Nephron (organoid): ENCODE measurements at regions not wholly inside any gene's neighbourhood (a gene's known extent, or its start where the extent isn't known, plus 50 kb on each side); places are given as distances from the start of the nearest gene placed in this dataset.

Experiments used
- H3K27ac Mint-ChIP-seq, 3 experiments: 2 replicates each; pipeline ENCODE4 v1.8.0; 2020; ENCODE audit warnings: mixed read lengths in 3 of 3, mild to moderate bottlenecking in 2 of 3, moderate library complexity in 1 of 3
- H3K27me3 Mint-ChIP-seq: 2 replicates; pipeline ENCODE4 v1.8.0; 2021; ENCODE audit warnings: low read depth, mild to moderate bottlenecking, moderate library complexity, mixed read lengths
- H3K36me3 Mint-ChIP-seq: 2 replicates; pipeline ENCODE4 v1.8.0; 2020; ENCODE audit warnings: low read depth, mixed read lengths
- H3K4me1 Mint-ChIP-seq: 2 replicates; pipeline ENCODE4 v1.8.0; 2020; ENCODE audit warnings: mixed read lengths
- H3K4me3 Mint-ChIP-seq, 3 experiments: 2 replicates each; pipeline ENCODE4 v1.8.0; 2020; ENCODE audit warnings: mild to moderate bottlenecking in 3 of 3, mixed read lengths in 3 of 3, moderate library complexity in 2 of 3
- H3K9me3 Mint-ChIP-seq: 2 replicates; pipeline ENCODE4 v1.8.0; 2020; ENCODE audit warnings: mixed read lengths
- TF ChIP-seq, protein P1 (sequence below), 3 experiments: fragments of 200-600 bp; sonication (generic); IDR thresholded peaks; one replicate each; pipeline ENCODE4 v1.5.0; 2021; ENCODE audit warnings: antibody characterized with exemption in 3 of 3; ENCODE audit not compliant: unreplicated experiment in 3 of 3

DNA sequence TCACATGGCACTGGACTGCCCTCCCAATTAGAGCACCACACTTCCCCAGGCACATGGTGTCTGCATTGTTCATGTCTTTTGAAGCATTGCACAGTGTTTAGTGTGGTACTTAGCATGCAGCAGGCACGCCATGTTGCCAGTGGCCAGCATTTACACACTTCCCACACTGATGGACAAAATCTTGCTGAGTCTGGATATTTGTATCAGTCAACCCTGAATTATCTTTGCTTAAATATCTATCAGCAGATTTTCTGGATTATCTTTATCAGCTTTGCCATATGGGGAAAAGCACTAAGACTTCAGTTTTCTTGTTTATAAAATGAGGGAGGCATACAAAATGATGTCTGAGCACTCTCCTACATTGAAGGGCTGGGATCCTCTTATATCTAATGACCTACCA is 416.0 kb upstream of the MMADHC start:
- H3K36me3 Mint-ChIP-seq: no peaks in the 10 kb centered on the region
- H3K4me3 Mint-ChIP-seq: no peak overlapping the region
- no peak overlapping the region for H3K27ac Mint-ChIP-seq
- TF ChIP-seq, protein P1, sequence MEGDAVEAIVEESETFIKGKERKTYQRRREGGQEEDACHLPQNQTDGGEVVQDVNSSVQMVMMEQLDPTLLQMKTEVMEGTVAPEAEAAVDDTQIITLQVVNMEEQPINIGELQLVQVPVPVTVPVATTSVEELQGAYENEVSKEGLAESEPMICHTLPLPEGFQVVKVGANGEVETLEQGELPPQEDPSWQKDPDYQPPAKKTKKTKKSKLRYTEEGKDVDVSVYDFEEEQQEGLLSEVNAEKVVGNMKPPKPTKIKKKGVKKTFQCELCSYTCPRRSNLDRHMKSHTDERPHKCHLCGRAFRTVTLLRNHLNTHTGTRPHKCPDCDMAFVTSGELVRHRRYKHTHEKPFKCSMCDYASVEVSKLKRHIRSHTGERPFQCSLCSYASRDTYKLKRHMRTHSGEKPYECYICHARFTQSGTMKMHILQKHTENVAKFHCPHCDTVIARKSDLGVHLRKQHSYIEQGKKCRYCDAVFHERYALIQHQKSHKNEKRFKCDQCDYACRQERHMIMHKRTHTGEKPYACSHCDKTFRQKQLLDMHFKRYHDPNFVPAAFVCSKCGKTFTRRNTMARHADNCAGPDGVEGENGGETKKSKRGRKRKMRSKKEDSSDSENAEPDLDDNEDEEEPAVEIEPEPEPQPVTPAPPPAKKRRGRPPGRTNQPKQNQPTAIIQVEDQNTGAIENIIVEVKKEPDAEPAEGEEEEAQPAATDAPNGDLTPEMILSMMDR (IDR thresholded peaks at IDR 0.05; ENCODE audit: unreplicated experiment in 3 of 3): no peak
- H3K4me1 Mint-ChIP-seq: no peaks in the 10 kb centered on the region
- H3K27me3 Mint-ChIP-seq: peaks cover 1% of the 10 kb centered on the region
- no peaks in the 10 kb centered on the region for H3K9me3 Mint-ChIP-seq

DNA sequence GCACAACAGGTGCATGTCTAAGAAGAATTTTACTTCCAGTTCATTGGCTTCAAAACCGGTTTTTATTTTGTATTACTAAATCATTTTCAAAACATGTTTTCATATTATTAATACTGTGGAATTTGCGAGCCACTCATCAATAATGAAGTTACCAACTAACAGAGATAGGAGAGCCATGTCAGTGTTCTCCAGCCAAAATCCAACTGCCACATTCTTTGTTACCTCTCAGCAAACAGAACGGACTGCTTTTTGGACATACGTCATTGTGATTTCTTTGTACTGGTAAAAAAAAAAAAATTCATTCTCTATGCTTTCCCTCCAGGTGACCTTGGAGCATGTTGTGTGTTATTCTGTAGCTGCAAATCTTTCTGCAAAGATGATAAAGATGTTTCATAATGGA is 414.2 kb upstream of the MMADHC start:
- no peak overlapping the region for H3K4me3 Mint-ChIP-seq
- H3K36me3 Mint-ChIP-seq: no peaks in the 10 kb centered on the region
- no peaks in the 10 kb centered on the region for H3K27me3 Mint-ChIP-seq
- TF ChIP-seq, protein P1 (IDR thresholded peaks at IDR 0.05; ENCODE audit: unreplicated experiment in 3 of 3): no peak
- no peak overlapping the region for H3K27ac Mint-ChIP-seq
- H3K4me1 Mint-ChIP-seq: no peaks in the 10 kb centered on the region
- H3K9me3 Mint-ChIP-seq: peaks cover 5% of the 10 kb centered on the region

DNA sequence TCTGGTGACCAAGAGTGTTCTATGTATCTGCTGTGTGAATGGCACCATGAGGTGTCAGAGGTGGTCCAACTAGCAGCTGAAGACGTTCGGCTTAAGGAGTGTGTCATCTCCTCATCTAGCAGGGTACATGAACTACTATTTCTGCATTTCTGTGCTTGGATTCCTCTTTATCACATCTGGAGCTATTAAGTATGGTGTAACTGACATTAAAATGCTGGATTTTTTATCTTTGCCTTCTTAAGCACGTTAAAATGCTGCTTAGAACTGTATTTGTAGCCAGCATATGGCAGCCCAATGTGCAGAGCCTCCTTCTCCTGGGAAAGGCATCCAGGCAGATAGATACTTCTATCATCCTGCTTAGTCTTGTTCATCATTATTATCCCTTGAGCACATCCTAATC is 409.3 kb upstream of the MMADHC start:
- Mint-ChIP-seq H3K4me1 (peaks cover 23% of the 10 kb centered on the region), H3K27ac (no peak overlapping the region), H3K27me3 (no peaks in the 10 kb centered on the region), H3K36me3 (no peaks in the 10 kb centered on the region), H3K9me3 (peaks cover 5% of the 10 kb centered on the region), H3K4me3 (no peak overlapping the region)
- TF ChIP-seq, protein P1 (IDR thresholded peaks at IDR 0.05; ENCODE audit: unreplicated experiment in 3 of 3): no peak

DNA sequence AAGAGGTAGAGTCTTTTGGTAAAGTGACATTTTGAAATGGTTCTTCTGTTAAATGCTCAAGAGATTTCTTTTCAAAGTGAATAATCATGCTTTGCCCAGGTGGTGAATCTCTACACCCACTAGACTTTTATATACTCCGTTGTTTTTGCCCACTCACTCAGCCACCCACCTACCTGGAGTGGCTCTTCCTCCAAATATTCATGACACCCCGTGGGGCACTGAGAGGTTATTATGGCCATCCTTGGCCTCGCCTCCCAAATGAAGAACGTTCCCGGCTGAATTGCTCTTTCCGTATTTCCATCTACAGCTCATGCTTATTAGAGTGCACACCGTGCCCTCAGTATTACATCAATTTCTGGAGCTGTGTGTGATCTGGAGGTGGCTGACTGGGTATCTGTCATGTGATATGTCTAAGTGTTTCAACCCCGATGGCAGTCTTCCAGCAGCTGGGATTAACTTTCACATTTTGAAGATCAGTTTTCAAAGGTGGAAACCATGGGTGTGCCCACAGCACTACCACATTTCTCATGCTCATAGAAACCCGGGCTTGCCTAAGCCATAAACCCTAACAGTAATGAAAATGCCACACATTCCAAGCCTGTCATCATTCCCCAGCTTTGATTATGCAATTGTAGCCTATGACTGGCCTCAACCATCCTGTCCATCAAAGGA is 406.6 kb upstream of the MMADHC start:
- peaks cover 23% of the 10 kb centered on the region for H3K4me1 Mint-ChIP-seq
- H3K27me3 Mint-ChIP-seq: no peaks in the 10 kb centered on the region
- H3K9me3 Mint-ChIP-seq: peaks cover 5% of the 10 kb centered on the region
- no peak overlapping the region for H3K4me3 Mint-ChIP-seq
- TF ChIP-seq, protein P1 (IDR thresholded peaks at IDR 0.05; ENCODE audit: unreplicated experiment in 3 of 3): no peak
- no peaks in the 10 kb centered on the region for H3K36me3 Mint-ChIP-seq
- no peak overlapping the region for H3K27ac Mint-ChIP-seq

DNA sequence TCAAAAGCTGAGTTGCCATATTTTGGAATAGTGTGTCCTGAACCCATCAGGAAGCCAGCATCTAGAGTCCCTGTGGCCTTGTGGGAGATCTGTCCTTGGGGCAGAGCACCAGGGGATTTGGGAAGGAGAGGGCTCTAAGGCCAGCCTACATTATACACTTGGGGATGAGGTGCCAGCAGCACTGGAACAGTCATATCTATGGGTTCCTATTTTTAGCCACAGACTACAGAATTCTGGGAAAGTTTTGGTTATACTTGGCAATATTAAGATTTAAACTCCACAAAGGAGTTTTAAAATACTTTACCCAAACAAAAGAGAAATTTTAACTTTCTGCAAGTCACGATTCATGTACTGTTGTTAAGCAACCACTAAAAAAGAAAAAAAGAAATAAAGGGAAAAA is 405.7 kb upstream of the MMADHC start:
- TF ChIP-seq, protein P1 (IDR thresholded peaks at IDR 0.05; ENCODE audit: unreplicated experiment in 3 of 3): no peak

DNA sequence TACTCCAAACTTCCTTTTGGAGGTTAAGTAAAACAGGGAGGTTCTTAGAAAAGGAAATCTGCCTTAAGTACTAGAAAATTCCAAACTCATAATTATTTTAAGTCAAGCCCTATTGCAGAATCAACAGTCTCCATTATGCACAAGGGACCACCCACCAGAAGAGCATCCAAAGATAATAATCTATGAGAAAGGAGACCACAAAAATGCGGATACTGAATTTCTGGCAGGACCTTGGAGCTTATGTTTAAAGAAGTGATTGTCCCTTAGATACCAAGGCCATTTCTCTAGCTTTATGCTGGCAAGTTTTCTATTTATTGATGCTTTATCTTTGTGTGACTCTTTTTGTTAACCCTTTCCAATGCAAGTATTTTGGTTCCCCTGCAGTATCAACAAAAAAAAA is 404.0 kb upstream of the MMADHC start:
- Mint-ChIP-seq H3K9me3 (no peaks in the 10 kb centered on the region), H3K36me3 (no peaks in the 10 kb centered on the region), H3K4me1 (peaks cover 23% of the 10 kb centered on the region), H3K27me3 (no peaks in the 10 kb centered on the region), H3K27ac (no peak overlapping the region), H3K4me3 (no peak overlapping the region)
- TF ChIP-seq, protein P1 (IDR thresholded peaks at IDR 0.05; ENCODE audit: unreplicated experiment in 3 of 3): no peak

More for the DNA sequence above, 405.7 kb upstream of the MMADHC start:
- no peaks in the 10 kb centered on the region for H3K36me3 Mint-ChIP-seq
- H3K27me3 Mint-ChIP-seq: no peaks in the 10 kb centered on the region
- no peak overlapping the region for H3K4me3 Mint-ChIP-seq
- H3K9me3 Mint-ChIP-seq: peaks cover 5% of the 10 kb centered on the region
- no peak overlapping the region for H3K27ac Mint-ChIP-seq
- H3K4me1 Mint-ChIP-seq: peaks cover 23% of the 10 kb centered on the region
